EH (cell line): ENCODE measurements at regions not wholly inside any gene's neighbourhood (a gene's known extent, or its start where the extent isn't known, plus 50 kb on each side); places are given as distances from the start of the nearest gene placed in this dataset.

Experiments used
- DNase-seq: peaks from one replicate; pipeline ENCODE4 v3.0.0-alpha.2; 2015; ENCODE audit warnings: low read depth

GRCh38 chr4:20528508-20528907, 171.8 kb upstream of the PACRGL start:
- peak; percentile 49 for DNase-seq

- peak; percentile 3 for DNase-seq
These were observed 170.6 kb upstream of the PACRGL start for GRCh38 chr4:20529691-20530090.

- DNase-seq: peak; percentile 17
These were observed 168.0 kb upstream of the PACRGL start for GRCh38 chr4:20532116-20532790.

DNA sequence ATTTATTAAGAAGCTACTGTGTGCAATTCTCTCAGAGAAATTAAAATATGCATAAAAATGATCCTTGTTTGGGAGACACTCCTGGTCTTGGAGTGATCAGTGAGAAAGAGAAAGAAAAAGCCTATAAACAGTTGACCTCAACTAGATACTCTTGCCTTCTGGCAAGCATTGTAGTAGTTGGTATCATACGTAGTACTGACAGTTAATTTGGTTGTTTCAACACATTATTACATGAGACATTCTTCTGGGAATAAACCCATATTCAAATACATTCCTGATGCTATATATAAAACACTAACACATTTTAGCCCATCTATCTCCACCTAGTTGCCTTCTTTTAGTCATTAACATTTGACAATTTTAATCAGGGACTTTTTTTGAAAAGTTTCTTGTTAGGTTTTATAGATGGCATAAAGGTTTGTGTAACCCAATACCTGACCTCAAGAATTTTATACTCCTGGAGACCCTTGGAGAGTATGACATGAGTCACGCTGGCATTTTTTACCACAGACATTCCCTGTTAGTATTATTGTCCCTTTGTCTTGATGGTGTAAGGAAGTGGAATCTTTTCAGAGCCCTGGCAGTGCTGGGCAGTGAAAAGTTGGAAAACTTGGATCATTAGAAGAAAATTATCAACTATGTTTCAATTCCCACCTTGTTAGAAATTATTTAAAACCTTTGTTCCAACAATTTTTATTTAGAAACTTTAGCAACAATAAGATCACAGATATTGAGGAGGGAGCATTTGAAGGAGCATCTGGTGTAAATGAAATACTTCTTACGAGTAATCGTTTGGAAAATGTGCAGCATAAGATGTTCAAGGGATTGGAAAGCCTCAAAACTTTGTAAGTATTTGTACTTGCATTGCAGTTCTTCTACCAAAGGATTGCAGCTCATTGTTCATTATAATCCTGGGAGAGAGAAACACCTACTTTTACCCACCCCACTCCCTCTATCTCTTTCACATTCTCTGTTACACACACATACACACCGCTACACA, 167.1 kb upstream of the PACRGL start:
- DNase-seq: peak; percentile 63

GRCh38 chr4:20538905-20539304, 161.4 kb upstream of the PACRGL start:
- no peak for DNase-seq

GRCh38 chr4:20543131-20543530, 157.1 kb upstream of the PACRGL start:
- DNase-seq: peak; percentile 7

DNA sequence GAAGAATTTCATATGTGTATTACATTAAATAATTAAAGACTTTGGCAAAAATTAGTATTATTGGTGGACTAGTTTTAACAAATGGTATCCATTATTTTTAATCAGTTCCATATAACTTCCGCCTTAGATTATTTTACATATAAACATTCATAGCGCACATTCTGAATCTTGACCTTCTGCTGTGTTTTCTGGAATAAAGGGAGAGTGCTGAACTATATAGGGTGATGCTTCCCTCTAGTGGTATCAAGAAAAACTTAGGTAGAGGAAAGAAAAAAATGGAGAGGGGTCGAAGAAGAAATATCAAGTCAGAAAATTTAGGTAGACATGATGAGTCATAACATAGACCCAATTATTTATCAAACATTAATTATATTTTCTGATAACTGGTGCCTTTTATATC, 155.6 kb upstream of the PACRGL start:
- DNase-seq: peak; percentile 66

DNA sequence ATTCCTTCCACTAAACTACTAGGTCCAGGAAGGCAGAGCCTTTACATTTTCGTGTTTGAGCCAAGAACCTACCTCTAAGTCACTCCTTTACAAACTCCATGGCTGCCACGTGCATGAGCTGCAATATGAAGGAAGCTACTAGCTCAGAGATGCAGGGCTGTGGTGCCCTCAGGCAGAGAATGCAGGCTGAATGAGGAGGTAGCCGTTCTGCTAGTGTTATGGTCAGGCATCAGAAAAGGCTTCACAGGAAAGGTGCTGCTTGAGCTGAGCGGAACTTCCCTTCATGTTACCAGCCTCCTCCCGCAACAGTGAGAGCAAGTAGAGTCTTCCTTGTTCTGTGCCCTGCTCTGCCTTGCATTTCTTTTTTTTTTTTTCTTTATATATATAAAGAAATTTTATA, 148.3 kb upstream of the PACRGL start:
- DNase-seq: no peak

- no peak for DNase-seq
These were observed 146.1 kb upstream of the PACRGL start for GRCh38 chr4:20554134-20554533.

DNA sequence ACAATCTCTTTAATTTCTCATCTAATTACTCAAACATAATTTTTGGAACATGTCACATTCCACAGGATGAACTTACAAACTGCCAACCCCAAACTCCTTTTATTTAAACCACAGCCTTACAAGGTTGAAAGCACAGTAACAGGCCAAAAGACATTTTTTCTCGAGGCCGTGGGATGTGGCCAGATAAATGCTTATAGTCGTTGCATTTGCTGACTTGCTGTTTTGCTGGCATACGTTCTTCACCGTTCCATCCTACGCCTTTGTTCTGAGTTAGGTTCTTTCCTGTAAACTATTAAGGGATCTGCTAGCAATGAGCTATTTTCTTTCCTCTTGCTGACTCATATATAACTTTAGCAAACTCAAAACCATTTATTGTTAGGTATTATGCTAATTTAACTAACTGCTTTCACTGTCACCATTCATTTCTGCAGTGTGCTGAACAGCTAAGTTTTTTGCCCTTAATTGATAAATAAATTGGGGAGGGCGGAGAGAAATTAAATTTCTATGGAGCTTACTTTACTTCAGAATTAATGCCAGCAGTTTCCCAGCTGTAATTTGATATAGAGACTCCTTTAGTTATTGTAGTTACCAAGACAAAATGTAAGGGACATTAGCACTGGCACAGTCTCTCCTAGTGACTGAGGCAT, 135.1 kb upstream of the PACRGL start:
- peak; percentile 10 for DNase-seq

- DNase-seq: no peak
These were observed 129.1 kb upstream of the PACRGL start for GRCh38 chr4:20570981-20571715.

- no peak for DNase-seq
These were observed 127.3 kb upstream of the PACRGL start for GRCh38 chr4:20572976-20573375.

GRCh38 chr4:20574986-20575385, 125.3 kb upstream of the PACRGL start:
- no peak for DNase-seq

DNA sequence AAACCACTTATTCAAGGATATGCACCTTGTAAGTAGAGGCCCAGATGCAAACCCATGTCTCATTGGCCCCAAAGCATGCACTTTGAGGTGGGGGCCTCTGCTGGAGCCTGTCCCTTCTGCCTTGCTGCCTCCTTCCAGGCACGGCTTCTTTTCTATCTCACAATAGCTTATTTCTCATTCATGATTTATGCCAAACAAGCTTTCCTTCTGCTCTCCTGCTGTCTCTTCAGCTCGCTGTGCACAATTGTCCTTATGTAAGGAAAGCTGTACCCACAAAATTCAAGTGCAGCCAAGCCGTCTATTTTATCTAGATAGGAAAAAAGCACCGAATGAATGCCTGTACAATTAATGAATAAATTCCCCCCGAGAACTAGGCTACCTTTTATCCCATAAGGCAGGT, 124.8 kb upstream of the PACRGL start:
- no peak for DNase-seq

DNA sequence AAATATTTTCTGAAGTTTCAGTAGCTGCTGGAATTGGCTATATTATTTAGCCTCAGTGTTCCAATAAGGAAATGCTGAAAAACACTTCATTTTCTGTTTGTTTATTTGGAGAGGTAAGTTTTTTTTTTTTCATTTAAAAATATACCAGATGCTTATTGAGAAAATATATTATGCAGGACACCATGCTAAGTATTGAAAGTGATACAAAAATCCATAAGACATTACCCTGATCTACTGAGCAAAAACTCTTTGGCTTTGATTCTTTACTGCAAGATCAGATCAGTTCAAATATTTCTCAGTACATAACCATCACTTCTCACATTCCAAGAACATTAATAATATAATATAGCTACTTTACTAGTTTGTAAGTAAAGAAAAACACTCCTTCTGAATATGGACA, 123.4 kb upstream of the PACRGL start:
- DNase-seq: peak; percentile 13

GRCh38 chr4:20577702-20578101, 122.6 kb upstream of the PACRGL start:
- no peak for DNase-seq

DNA sequence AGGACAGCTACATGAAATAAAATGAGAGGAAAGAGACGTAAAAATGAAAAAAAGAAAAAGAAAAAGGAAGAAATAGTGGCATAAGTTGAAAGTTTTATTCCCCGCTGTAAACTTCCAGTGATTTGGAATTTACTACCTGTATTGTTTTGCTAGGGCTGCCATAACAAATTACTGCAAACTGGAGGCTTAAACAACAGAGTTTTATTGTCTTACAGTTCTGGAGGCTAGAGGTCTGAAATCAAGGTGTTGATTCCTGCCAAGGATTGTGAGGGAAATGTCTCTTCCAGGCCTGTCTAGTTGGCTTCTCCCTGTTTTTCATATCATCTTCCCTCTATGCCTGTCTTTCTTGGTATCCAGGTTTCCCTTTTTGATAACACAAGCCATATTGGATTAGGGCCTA, 119.4 kb upstream of the PACRGL start:
- no peak for DNase-seq

GRCh38 chr4:20589436-20589835, 110.8 kb upstream of the PACRGL start:
- DNase-seq: no peak

- no peak for DNase-seq
These were observed 109.4 kb upstream of the PACRGL start for GRCh38 chr4:20590849-20591248.

DNA sequence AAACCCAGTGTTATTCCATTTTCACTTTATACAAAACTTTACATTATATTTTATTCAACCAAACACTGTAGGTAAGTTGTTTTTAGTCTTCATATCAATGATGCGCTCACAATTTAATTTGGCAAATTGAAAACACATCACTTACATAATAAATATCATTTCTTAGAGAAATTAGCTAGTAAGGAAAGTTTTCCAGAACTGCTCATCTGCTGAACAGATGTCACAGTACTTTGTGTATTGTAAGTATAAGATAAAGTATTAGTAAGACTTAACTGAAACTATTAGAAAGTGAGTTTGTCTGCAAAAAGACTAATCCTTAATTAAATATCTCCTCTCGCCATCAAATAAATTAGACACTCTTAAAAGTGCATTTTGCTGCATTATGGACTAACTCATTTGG, 108.7 kb upstream of the PACRGL start:
- DNase-seq: no peak

- peak; percentile 31 for DNase-seq
These were observed 108.2 kb upstream of the PACRGL start for GRCh38 chr4:20592013-20592412.

DNA sequence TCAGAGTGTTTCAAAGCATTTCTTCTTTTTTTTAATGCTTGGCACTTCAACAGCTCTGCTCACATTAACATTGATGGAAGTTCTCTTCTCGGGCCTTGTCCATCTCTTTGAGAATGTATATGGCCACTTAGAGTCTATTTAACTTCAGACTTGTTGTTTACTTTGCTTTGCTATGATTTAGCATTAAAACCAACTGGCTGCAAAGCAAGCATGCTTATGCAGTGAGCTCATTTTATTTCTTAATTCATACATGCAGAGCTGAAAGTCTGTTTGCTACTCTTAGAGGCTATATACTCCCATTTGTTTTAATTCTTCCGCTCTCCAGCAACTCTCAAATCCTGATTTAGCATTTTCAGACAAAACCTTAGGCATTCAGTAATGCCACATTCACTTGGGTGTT, 107.6 kb upstream of the PACRGL start:
- DNase-seq: peak; percentile 45
